ENCODE measurements at regions not wholly inside any gene's neighbourhood (a gene's known extent, or its start where the extent isn't known, plus 50 kb on each side); places are given as distances from the start of the nearest gene placed in this dataset.

- TF ChIP-seq CTCF (IDR thresholded peaks at IDR 0.05) (no peak), POLR2A (IDR thresholded peaks at IDR 0.05) (no peak), EP300 (IDR thresholded peaks at IDR 0.05) (no peak), POLR2AphosphoS5 (IDR thresholded peaks at IDR 0.05) (no peak)
Observed at GRCh38 chrX:99913611-99914010, 496.5 kb downstream of the PCDH19 start.
